Ovary (tissue), 7 donors: ENCODE measurements at regions not wholly inside any gene's neighbourhood (a gene's known extent, or its start where the extent isn't known, plus 50 kb on each side); places are given as distances from the start of the nearest gene placed in this dataset.
"Not testable (repeated sequence)": the region's sequence is repeated elsewhere in the genome, so short reads cannot be mapped to it uniquely, and the experiment has no call there.

Source experiments
- DNase-seq, 5 donors: peaks; one replicate each; pipeline ENCODE4 v3.0.0-alpha.2; 2019 to 2020
- H3K27ac ChIP-seq, 2 donors: fragments of 200-600 bp; one replicate each; pipeline versions ENCODE4 v1.5.1 to v1.8.0; 2019 to 2022
- H3K27me3 ChIP-seq: fragments of 200-600 bp; one replicate; pipeline ENCODE4 v1.8.0; 2022
- H3K36me3 ChIP-seq: fragments of 200-600 bp; sonication (generic); one replicate; pipeline ENCODE4 v1.5.1; 2019
- H3K4me1 ChIP-seq: one replicate; pipeline ENCODE4 v1.8.1; 2013; ENCODE audit warnings: mild to moderate bottlenecking, moderate library complexity; ENCODE audit not compliant: insufficient read depth
- H3K4me3 ChIP-seq: fragments of 200-600 bp; sonication (generic); one replicate; pipeline ENCODE4 v1.5.1; 2017
- H3K9me3 ChIP-seq, 2 donors: fragments of 200-600 bp in 1 of 2; sonication (generic) in 1 of 2; one replicate each; pipeline versions ENCODE4 v1.5.1 to v1.8.1; 2013 to 2019; ENCODE audit warnings: mild to moderate bottlenecking in 1 of 2, moderate library complexity in 1 of 2
- EP300 ChIP-seq: sonication (generic); formaldehyde crosslinking; IDR thresholded peaks from one replicate; pipeline ENCODE4 v1.6.1; 2017; ENCODE audit warnings: antibody characterized with exemption
- POLR2A ChIP-seq: fragments of 450-650 bp; IDR thresholded peaks from one replicate; pipeline ENCODE4 v1.6.1; 2017; ENCODE audit warnings: antibody characterized with exemption, mild to moderate bottlenecking, moderate library complexity
- whole genome bisulfite sequencing, 3 donors: extraction: QIAGEN DNeasy Blood & Tissue Kit in 1 of 3; methylation state at CpG; one replicate each; pipeline versions ENCODE4 v1.1.5 to v1.1.7; 2013 to 2017; 5-methylcytosine and 5-hydroxymethylcytosine counted together
- intact Hi-C, 4 donors: fragments of 100-400 bp; cut with DNase I; formaldehyde crosslinking; loops; one replicate each; pipeline versions ENCODE4 v1.11.0 to v1.15.1; 2022 to 2023
- TF ChIP-seq, protein P1 (sequence below), 3 donors: fragments of 450-650 bp in 2 of 3; fragments of 200-600 bp in 1 of 3; IDR thresholded peaks; one replicate each; pipeline versions ENCODE4 v1.5.1 to v1.8.0; 2016 to 2022; ENCODE audit warnings: antibody characterized with exemption in 3 of 3, mild to moderate bottlenecking in 1 of 3
- donor health status: DM: no; HTN: no; CAD: no; lungs with moderate emphysema.
- donor health status: DM: no; HTN: no; CAD: no.
- donor health status: Bipolar disorder and iron deficiency.
- donor health status: DM: no; HTN: no; CAD: no.
- donor health status: DM: yes; HTN: yes; CAD: no.

DNA sequence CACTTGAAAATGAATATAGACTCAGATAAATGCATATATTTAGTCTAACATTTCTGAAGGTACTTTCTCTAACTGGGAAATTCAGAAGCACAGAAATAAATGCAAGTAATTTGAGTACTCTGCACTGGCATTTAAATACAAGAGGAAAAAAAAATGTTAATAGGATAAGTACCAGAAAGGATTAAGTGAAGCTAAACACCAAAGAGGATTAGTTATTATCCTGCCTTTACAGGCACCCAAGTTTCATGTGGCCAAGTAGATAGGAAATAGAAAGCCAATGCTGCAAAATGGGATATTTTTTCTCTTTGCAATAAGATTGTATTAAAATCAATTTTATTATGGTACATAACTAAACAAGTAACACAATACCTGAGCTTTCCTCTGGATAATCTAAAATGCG is 762.5 kb downstream of the PCDH7 start:
- H3K4me1 ChIP-seq = no peaks in the 10 kb centered on the region
- H3K27me3 ChIP-seq = no peaks in the 10 kb centered on the region
- no peak for DNase-seq
- intact Hi-C loops = no loop called here
- no peaks in the 10 kb centered on the region for H3K9me3 ChIP-seq
- H3K4me3 ChIP-seq = no peak overlapping the region
- TF ChIP-seq EP300 (no peak), POLR2A (no peak)
- TF ChIP-seq, protein P1, sequence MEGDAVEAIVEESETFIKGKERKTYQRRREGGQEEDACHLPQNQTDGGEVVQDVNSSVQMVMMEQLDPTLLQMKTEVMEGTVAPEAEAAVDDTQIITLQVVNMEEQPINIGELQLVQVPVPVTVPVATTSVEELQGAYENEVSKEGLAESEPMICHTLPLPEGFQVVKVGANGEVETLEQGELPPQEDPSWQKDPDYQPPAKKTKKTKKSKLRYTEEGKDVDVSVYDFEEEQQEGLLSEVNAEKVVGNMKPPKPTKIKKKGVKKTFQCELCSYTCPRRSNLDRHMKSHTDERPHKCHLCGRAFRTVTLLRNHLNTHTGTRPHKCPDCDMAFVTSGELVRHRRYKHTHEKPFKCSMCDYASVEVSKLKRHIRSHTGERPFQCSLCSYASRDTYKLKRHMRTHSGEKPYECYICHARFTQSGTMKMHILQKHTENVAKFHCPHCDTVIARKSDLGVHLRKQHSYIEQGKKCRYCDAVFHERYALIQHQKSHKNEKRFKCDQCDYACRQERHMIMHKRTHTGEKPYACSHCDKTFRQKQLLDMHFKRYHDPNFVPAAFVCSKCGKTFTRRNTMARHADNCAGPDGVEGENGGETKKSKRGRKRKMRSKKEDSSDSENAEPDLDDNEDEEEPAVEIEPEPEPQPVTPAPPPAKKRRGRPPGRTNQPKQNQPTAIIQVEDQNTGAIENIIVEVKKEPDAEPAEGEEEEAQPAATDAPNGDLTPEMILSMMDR (IDR thresholded peaks at IDR 0.05) = no peak
- WGBS, 3 donors = 92 to 95% (median 94%) methylated on average over 1 of the region's 1 CpG
- no peaks in the 10 kb centered on the region for H3K36me3 ChIP-seq
- H3K27ac ChIP-seq = no peak overlapping the region

DNA sequence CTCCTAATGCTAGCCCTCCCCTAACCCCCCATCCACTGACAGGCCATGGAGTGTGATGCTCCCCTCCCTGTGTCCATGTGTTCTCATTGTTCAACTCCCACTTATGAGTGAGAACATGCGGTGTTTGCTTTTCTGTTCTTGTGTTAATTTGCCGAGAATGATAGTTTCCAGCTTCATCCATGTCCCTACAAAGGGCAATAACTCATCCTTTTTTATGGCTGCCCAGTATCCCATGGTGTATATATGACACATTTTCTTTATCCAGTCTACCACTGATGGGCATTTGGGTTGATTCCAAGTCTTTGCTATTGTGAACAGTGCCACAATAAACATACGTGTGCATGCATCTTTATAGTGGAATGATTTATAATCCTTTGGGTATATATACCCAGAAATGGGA is 779.0 kb downstream of the PCDH7 start:
- H3K27me3 ChIP-seq, H3K9me3 ChIP-seq, H3K4me3 ChIP-seq, H3K36me3 ChIP-seq, intact Hi-C loops, H3K27ac ChIP-seq, DNase-seq, H3K4me1 ChIP-seq: not testable (repeated sequence)
- WGBS, 3 donors = 70 to 88% (median 84%) methylated on average over 3 of the region's 3 CpGs

DNA sequence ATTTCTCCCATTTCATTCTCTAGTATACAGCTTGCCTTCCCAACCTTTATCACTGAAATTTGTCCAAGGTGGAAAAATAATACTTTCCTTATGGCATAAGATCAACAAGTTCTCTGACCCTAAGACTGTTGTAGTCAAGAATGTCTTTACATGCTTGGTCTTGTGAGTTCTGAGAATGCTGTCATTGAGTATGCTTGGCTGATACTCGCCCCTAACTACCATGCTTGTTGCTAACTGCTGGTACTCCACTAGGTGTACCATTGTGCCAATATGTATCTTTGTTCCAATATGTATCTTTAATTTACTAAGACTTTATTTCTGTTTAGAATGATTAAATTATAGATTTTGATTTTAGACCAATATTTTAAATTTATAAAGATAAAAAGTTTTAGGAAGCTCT is 796.4 kb downstream of the PCDH7 start:
- intact Hi-C loops = no loop called here
- no peak for TF ChIP-seq EP300
- TF ChIP-seq, protein P1 (IDR thresholded peaks at IDR 0.05) = no peak
- TF ChIP-seq POLR2A = no peak
- H3K27ac ChIP-seq = no peak overlapping the region

DNA sequence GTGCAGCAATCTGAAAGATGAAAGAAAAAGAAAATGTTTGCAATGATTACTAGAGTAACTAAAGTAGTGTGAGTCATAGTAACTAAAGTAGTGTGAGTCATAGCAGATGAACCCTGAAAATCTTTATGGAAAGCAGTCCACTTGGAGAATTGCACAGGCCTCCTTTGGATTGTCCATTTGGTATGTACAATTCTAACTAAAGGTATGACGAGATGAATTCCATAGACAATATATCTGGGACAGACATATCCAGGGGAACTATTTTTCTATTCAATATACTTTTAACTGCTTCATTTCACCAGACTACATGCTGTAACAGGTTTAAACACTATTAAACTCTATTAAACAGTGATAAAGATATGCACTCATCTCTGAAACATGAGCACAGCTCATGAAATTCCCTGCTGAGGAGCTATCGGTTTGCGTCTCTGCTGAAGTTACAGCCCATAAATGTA is 798.7 kb downstream of the PCDH7 start:
- intact Hi-C loops = no loop called here
- H3K27me3 ChIP-seq = no peaks in the 10 kb centered on the region
- no peak overlapping the region for H3K4me3 ChIP-seq
- no peaks in the 10 kb centered on the region for H3K9me3 ChIP-seq
- DNase-seq = no peak
- no peaks in the 10 kb centered on the region for H3K36me3 ChIP-seq
- H3K4me1 ChIP-seq = no peaks in the 10 kb centered on the region
- no peak overlapping the region for H3K27ac ChIP-seq
- WGBS, 3 donors = 84 to 86% (median 85%) methylated on average over 3 of the region's 3 CpGs
- TF ChIP-seq, protein P1 (IDR thresholded peaks at IDR 0.05) = no peak
- TF ChIP-seq POLR2A (no peak), EP300 (no peak)

More for the DNA sequence above, 796.4 kb downstream of the PCDH7 start:
- DNase-seq = no peak
- Histone ChIP-seq H3K4me1 (no peaks in the 10 kb centered on the region), H3K36me3 (no peaks in the 10 kb centered on the region), H3K9me3 (no peaks in the 10 kb centered on the region), H3K4me3 (no peak overlapping the region), H3K27me3 (no peaks in the 10 kb centered on the region)
- WGBS, 3 donors = 79 to 91% (median 89%) methylated on average over 1 of the region's 1 CpG

DNA sequence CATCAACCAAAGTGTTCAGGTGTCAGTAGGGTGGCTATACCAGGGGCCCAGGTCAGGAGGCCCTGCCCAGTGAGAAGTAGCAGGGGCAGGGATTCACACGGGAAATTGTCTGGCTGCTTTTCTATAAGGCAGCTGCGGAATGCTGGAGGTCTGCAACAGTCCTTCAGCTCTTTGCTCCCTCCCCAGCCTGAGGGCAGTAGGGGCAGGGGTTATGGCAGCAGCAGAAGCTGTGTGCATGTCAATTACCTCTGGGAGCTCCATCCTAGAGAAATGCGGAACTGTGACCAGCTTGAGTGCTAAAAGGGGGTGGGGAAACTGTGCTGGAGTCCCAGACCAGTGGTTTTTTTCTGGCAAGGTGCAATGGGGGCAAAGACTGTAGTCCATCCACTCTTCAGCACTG is 810.4 kb downstream of the PCDH7 start:
- 70 to 75% (median 73%) methylated on average over 3 of the region's 3 CpGs for WGBS, 3 donors
- no peak overlapping the region for H3K4me3 ChIP-seq
- H3K27ac ChIP-seq = no peak overlapping the region
- H3K4me1 ChIP-seq = no peaks in the 10 kb centered on the region
- TF ChIP-seq, protein P1 (IDR thresholded peaks at IDR 0.05) = no peak
- TF ChIP-seq EP300 (no peak), POLR2A (no peak)
- intact Hi-C loops = no loop called here
- H3K36me3 ChIP-seq = no peaks in the 10 kb centered on the region
- H3K9me3 ChIP-seq = no peaks in the 10 kb centered on the region
- no peaks in the 10 kb centered on the region for H3K27me3 ChIP-seq
- DNase-seq = no peak
